ENCODE measurements at regions not wholly inside any gene's neighbourhood (a gene's known extent, or its start where the extent isn't known, plus 50 kb on each side); places are given as distances from the start of the nearest gene placed in this dataset.

- Histone ChIP-seq H3K4me3 (no peak overlapping the region), H3K27me3 (no peaks in the 10 kb centered on the region), H3K4me1 (peaks cover 0 to 8% (median 0%) of the 10 kb centered on the region in 9 donors), H3K9me3 (peaks cover 0 to 14% (median under 1%) of the 10 kb centered on the region in 11 donors), H3K36me3 (no peaks in the 10 kb centered on the region), H3K27ac (no peak overlapping the region)
- 84 to 85% methylated on average over 4 of the region's 4 CpGs for WGBS, 2 donors
- DNase-seq (no peak), ATAC-seq (no peak)
- no peak for TF ChIP-seq CTCF (IDR thresholded peaks at IDR 0.05)
- intact Hi-C loops (cut with DNase I), result no loop called here
Observed at GRCh38 chr6:80618953-80619352, 512.5 kb downstream of the BCKDHB start.

- Histone ChIP-seq H3K27ac (no peak overlapping the region), H3K27me3 (no peaks in the 10 kb centered on the region), H3K36me3 (no peaks in the 10 kb centered on the region), H3K9me3 (peaks cover 0 to 14% (median 3%) of the 10 kb centered on the region in 11 donors), H3K4me1 (peaks cover 0 to 21% (median 4%) of the 10 kb centered on the region in 9 donors), H3K4me3 (no peak overlapping the region)
- intact Hi-C loops (cut with DNase I), result no loop called here
- DNase-seq (no peak), ATAC-seq (no peak)
- 80 to 84% methylated on average over 1 of the region's 1 CpG for WGBS, 2 donors
- TF ChIP-seq CTCF (IDR thresholded peaks at IDR 0.05), result no peak
Observed at GRCh38 chr6:80610846-80611245, 504.4 kb downstream of the BCKDHB start.

GRCh38 chr6:80608881-80609280 is 502.4 kb downstream of the BCKDHB start:
- H3K27ac ChIP-seq, result no peak overlapping the region
- no peaks in the 10 kb centered on the region for H3K27me3 ChIP-seq
- no peak for TF ChIP-seq CTCF (IDR thresholded peaks at IDR 0.05)
- 82 to 89% methylated on average over 1 of the region's 1 CpG for WGBS, 2 donors
- no peak for ATAC-seq
- H3K36me3 ChIP-seq, result no peaks in the 10 kb centered on the region
- intact Hi-C loops (cut with DNase I), result loop anchor here in 7 of 10 donors (5.0 to 10.0 kb wide), 5 partner anchors 394 to 1566 kb away; partner anchors contain the start of gene TENT5A (in 7 of the 7)
- no peak overlapping the region for H3K4me3 ChIP-seq
- peaks cover 0 to 21% (median 4%) of the 10 kb centered on the region in 9 donors for H3K4me1 ChIP-seq
- peaks cover 0 to 10% (median 3%) of the 10 kb centered on the region in 11 donors for H3K9me3 ChIP-seq
- DNase-seq, result no peak

- H3K27me3 ChIP-seq, result no peaks in the 10 kb centered on the region
- H3K27ac ChIP-seq, result peak overlapping the region in 7 of 10 donors; percentile 4 to 79 (median 51)
- peaks cover 0 to 21% (median 4%) of the 10 kb centered on the region in 9 donors for H3K4me1 ChIP-seq
- WGBS, 2 donors, result 49 to 54% methylated on average over 4 of the region's 4 CpGs
- intact Hi-C loops (cut with DNase I), result loop anchor here in 7 of 10 donors (5.0 to 10.0 kb wide), 5 partner anchors 393 to 1567 kb away; partner anchors contain the start of gene TENT5A (in 7 of the 7)
- ATAC-seq, result peak; percentile 78 to 95 (median 90)
- peaks cover 0 to 2% (median 0%) of the 10 kb centered on the region in 11 donors for H3K9me3 ChIP-seq
- H3K36me3 ChIP-seq, result no peaks in the 10 kb centered on the region
- DNase-seq, result peak in 1 of 2 donors; percentile 9
- H3K4me3 ChIP-seq, result no peak overlapping the region
- no peak for TF ChIP-seq CTCF (IDR thresholded peaks at IDR 0.05)
Observed at GRCh38 chr6:80607811-80608391, 501.4 kb downstream of the BCKDHB start.
